ENCODE measurements at regions not wholly inside any gene's neighbourhood (a gene's known extent, or its start where the extent isn't known, plus 50 kb on each side); places are given as distances from the start of the nearest gene placed in this dataset.

- no peak for DNase-seq
- ATAC-seq = no peak
- H3K4me1 ChIP-seq = no peaks in the 10 kb centered on the region
- no peaks in the 10 kb centered on the region for H3K27me3 ChIP-seq
- no peak for TF ChIP-seq CTCF (IDR thresholded peaks at IDR 0.05)
- no peak for TF ChIP-seq POLR2A (IDR thresholded peaks at IDR 0.05)
- H3K36me3 ChIP-seq = no peaks in the 10 kb centered on the region
- H3K4me3 ChIP-seq = no peak overlapping the region
- no peak overlapping the region for H3K27ac ChIP-seq
- no peaks in the 10 kb centered on the region for H3K9me3 ChIP-seq
- intact Hi-C loops (cut with DNase I) = no loop called here
- WGBS, 4 donors = 89 to 95% (median 94%) methylated on average over 2 of the region's 2 CpGs
Measured at GRCh38 chr2:19846567-19846966, 55.2 kb downstream of the TTC32 start.

DNA sequence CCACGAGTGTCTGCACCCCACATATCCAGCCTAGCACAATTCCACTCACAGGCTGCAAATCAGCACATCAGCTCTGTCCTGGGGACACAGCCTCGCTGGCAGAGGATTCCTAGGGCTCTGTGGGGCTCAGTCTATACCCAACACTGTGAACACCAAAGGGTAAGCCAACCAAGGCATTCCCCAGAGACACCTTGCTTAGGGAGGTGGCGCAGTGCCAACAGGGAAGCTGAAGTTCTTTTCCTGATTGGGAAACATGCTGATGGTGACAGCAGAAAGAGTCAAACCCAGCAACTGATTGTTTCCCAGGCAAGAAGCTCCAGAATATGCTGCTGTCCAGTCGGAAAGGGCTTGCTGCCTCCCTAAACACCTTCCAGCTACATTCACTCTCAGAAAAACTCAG lies 55.8 kb downstream of the TTC32 start:
- intact Hi-C loops (cut with DNase I) = no loop called here
- ATAC-seq (no peak), DNase-seq (no peak)
- H3K4me3 ChIP-seq = no peak overlapping the region
- no peak overlapping the region for H3K27ac ChIP-seq
- H3K27me3 ChIP-seq = no peaks in the 10 kb centered on the region
- 67 to 81% (median 71%) methylated on average over 4 of the region's 4 CpGs for WGBS, 4 donors
- no peaks in the 10 kb centered on the region for H3K9me3 ChIP-seq
- H3K36me3 ChIP-seq = no peaks in the 10 kb centered on the region
- TF ChIP-seq CTCF (IDR thresholded peaks at IDR 0.05) (no peak), POLR2A (IDR thresholded peaks at IDR 0.05) (no peak)
- H3K4me1 ChIP-seq = no peaks in the 10 kb centered on the region

GRCh38 chr2:19845323-19845920 lies 56.4 kb downstream of the TTC32 start:
- intact Hi-C loops (cut with DNase I) = no loop called here
- no peak for DNase-seq
- H3K36me3 ChIP-seq = no peaks in the 10 kb centered on the region
- no peak overlapping the region for H3K27ac ChIP-seq
- no peaks in the 10 kb centered on the region for H3K27me3 ChIP-seq
- H3K4me1 ChIP-seq = no peaks in the 10 kb centered on the region
- TF ChIP-seq CTCF (IDR thresholded peaks at IDR 0.05) (no peak), POLR2A (IDR thresholded peaks at IDR 0.05) (no peak)
- no peak for ATAC-seq
- WGBS, 4 donors = 54 to 83% (median 69%) methylated on average over 3 to 5 of the region's 5 CpGs
- no peaks in the 10 kb centered on the region for H3K9me3 ChIP-seq
- no peak overlapping the region for H3K4me3 ChIP-seq

DNA sequence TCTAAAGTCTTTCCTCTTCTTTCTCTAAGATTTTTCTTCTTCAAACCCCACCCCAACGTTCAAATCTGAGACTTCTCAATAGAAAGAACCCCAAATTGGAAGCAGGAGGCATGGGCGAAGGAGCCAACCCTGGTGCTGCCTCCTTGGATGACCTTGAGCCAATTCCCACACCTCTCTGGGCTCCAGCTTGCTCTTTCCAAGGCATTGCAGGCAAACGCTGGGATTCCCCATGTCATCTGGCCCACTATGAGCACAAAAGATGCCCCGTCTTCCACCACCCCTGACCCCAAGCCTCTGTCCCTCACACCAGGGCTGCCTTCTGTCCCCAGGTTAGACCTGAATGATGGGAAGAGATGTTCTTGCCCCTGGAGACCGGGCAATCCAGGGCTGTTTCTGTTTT lies 57.0 kb downstream of the TTC32 start:
- H3K4me1 ChIP-seq = no peaks in the 10 kb centered on the region
- no peak overlapping the region for H3K4me3 ChIP-seq
- no peak for DNase-seq
- H3K36me3 ChIP-seq = no peaks in the 10 kb centered on the region
- no peaks in the 10 kb centered on the region for H3K27me3 ChIP-seq
- ATAC-seq = no peak
- H3K27ac ChIP-seq = no peak overlapping the region
- WGBS, 4 donors = 73 to 76% (median 74%) methylated on average over 5 of the region's 5 CpGs
- intact Hi-C loops (cut with DNase I) = no loop called here
- no peak for TF ChIP-seq CTCF (IDR thresholded peaks at IDR 0.05)
- H3K9me3 ChIP-seq = no peaks in the 10 kb centered on the region
